ENCODE measurements at regions not wholly inside any gene's neighbourhood (a gene's known extent, or its start where the extent isn't known, plus 50 kb on each side); places are given as distances from the start of the nearest gene placed in this dataset.

GRCh38 chr10:25689346-25690100 is 244.5 kb upstream of the MYO3A start:
- Histone ChIP-seq H3K4me1 (no peaks in the 10 kb centered on the region), H3K36me3 (replicated peaks in 1 of 2; ENCODE audit: insufficient read depth in 1 of 2, low read depth in 2 of 2) (no peaks in the 10 kb centered on the region), H3K27me3 (no peaks in the 10 kb centered on the region), H3K4me3 (no peak overlapping the region), H3K9me3 (no peaks in the 10 kb centered on the region), H3K27ac (no peak overlapping the region)
- 69 to 76% methylated on average over 3 of the region's 3 CpGs for WGBS, 2 donors
- ATAC-seq (no peak), DNase-seq (no peak)
- no peak for TF ChIP-seq POLR2A (IDR thresholded peaks at IDR 0.05)
- no peak for TF ChIP-seq CTCF (IDR thresholded peaks at IDR 0.05)
- intact Hi-C loops (cut with DNase I): no loop called here

GRCh38 chr10:25692761-25693160 is 241.3 kb upstream of the MYO3A start:
- Histone ChIP-seq H3K4me1 (no peaks in the 10 kb centered on the region), H3K27ac (no peak overlapping the region), H3K27me3 (no peaks in the 10 kb centered on the region), H3K36me3 (replicated peaks in 1 of 2; ENCODE audit: insufficient read depth in 1 of 2, low read depth in 2 of 2) (no peaks in the 10 kb centered on the region), H3K9me3 (no peaks in the 10 kb centered on the region), H3K4me3 (no peak overlapping the region)
- intact Hi-C loops (cut with DNase I): no loop called here
- no peak for TF ChIP-seq CTCF (IDR thresholded peaks at IDR 0.05)
- no peak for TF ChIP-seq POLR2A (IDR thresholded peaks at IDR 0.05)
- DNase-seq: no peak
- no peak for ATAC-seq
- WGBS, 2 donors: 31 to 68% methylated on average over 2 of the region's 2 CpGs

GRCh38 chr10:25694206-25694933 is 239.7 kb upstream of the MYO3A start:
- no peaks in the 10 kb centered on the region for H3K9me3 ChIP-seq
- H3K4me1 ChIP-seq: no peaks in the 10 kb centered on the region
- no peak for ATAC-seq
- no peak for DNase-seq
- TF ChIP-seq CTCF (IDR thresholded peaks at IDR 0.05) (no peak), POLR2A (IDR thresholded peaks at IDR 0.05) (no peak)
- H3K27ac ChIP-seq: no peak overlapping the region
- intact Hi-C loops (cut with DNase I): no loop called here
- no peak overlapping the region for H3K4me3 ChIP-seq
- 64 to 76% methylated on average over 14 to 15 of the region's 15 CpGs for WGBS, 2 donors
- H3K36me3 ChIP-seq (replicated peaks in 1 of 2; ENCODE audit: insufficient read depth in 1 of 2, low read depth in 2 of 2): no peaks in the 10 kb centered on the region
- no peaks in the 10 kb centered on the region for H3K27me3 ChIP-seq

GRCh38 chr10:25694971-25695370 is 239.1 kb upstream of the MYO3A start:
- no peak for TF ChIP-seq CTCF (IDR thresholded peaks at IDR 0.05)
- no peak for TF ChIP-seq POLR2A (IDR thresholded peaks at IDR 0.05)
- Histone ChIP-seq H3K27ac (no peak overlapping the region), H3K36me3 (replicated peaks in 1 of 2; ENCODE audit: insufficient read depth in 1 of 2, low read depth in 2 of 2) (no peaks in the 10 kb centered on the region), H3K9me3 (no peaks in the 10 kb centered on the region), H3K4me3 (no peak overlapping the region), H3K4me1 (no peaks in the 10 kb centered on the region), H3K27me3 (no peaks in the 10 kb centered on the region)
- ATAC-seq: no peak
- DNase-seq: no peak
- intact Hi-C loops (cut with DNase I): no loop called here
- 33 to 36% methylated on average over 3 of the region's 3 CpGs for WGBS, 2 donors
